ENCODE measurements at regions not wholly inside any gene's neighbourhood (a gene's known extent, or its start where the extent isn't known, plus 50 kb on each side); places are given as distances from the start of the nearest gene placed in this dataset.

DNA sequence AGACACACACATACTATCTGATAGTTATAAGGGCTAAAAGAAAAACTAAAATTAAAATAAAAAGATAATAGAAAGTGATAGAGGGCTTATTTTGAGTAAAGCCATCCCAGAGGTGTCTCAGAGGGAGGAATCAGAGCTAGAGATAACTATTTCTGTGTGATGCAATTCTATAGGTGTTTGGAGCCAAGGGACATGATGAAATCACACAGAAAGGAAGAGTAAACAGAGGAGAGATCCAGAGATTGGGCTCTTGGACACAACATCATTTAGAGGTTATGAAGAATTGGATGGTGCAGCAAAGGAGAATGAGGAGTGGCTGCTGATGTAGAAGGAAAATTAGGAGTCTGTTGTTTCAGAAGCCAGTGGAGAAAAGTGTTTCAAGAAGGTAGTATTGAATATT, 393.5 kb downstream of the DIRAS2 start:
- Mint-ChIP-seq H3K27me3 (ENCODE audit: unreplicated experiment) (no peaks in the 10 kb centered on the region), H3K4me3 (ENCODE audit: unreplicated experiment) (no peak overlapping the region), H3K9me3 (ENCODE audit: unreplicated experiment) (no peaks in the 10 kb centered on the region), H3K36me3 (ENCODE audit: low read depth, unreplicated experiment) (no peaks in the 10 kb centered on the region), H3K27ac (ENCODE audit: unreplicated experiment) (no peak overlapping the region), H3K4me1 (ENCODE audit: unreplicated experiment) (no peaks in the 10 kb centered on the region)
- TF ChIP-seq, protein P1, sequence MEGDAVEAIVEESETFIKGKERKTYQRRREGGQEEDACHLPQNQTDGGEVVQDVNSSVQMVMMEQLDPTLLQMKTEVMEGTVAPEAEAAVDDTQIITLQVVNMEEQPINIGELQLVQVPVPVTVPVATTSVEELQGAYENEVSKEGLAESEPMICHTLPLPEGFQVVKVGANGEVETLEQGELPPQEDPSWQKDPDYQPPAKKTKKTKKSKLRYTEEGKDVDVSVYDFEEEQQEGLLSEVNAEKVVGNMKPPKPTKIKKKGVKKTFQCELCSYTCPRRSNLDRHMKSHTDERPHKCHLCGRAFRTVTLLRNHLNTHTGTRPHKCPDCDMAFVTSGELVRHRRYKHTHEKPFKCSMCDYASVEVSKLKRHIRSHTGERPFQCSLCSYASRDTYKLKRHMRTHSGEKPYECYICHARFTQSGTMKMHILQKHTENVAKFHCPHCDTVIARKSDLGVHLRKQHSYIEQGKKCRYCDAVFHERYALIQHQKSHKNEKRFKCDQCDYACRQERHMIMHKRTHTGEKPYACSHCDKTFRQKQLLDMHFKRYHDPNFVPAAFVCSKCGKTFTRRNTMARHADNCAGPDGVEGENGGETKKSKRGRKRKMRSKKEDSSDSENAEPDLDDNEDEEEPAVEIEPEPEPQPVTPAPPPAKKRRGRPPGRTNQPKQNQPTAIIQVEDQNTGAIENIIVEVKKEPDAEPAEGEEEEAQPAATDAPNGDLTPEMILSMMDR (IDR thresholded peaks at IDR 0.05; ENCODE audit: unreplicated experiment): no peak
- DNase-seq (ENCODE audit: low spot score): no peak

DNA sequence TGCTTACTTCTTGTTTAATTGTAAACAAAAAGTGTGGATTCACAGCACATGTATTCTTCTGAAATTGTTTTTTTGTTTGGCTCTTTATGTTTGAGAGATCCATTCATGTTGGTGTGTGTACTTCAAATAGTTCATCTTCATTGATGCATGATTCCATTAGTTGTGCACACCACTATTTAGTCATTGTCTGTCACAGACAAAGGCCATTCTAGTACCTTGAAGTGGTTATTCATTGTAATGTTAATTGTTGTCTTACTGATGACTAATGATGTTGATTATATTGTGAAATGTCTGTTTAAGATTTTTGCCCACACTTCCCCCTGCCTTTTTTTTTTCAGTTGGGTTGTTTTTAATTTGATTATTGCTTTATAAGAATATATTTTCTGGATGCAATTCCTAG, 391.3 kb downstream of the DIRAS2 start:
- H3K36me3 Mint-ChIP-seq (ENCODE audit: low read depth, unreplicated experiment): no peaks in the 10 kb centered on the region
- no peaks in the 10 kb centered on the region for H3K27me3 Mint-ChIP-seq (ENCODE audit: unreplicated experiment)

DNA sequence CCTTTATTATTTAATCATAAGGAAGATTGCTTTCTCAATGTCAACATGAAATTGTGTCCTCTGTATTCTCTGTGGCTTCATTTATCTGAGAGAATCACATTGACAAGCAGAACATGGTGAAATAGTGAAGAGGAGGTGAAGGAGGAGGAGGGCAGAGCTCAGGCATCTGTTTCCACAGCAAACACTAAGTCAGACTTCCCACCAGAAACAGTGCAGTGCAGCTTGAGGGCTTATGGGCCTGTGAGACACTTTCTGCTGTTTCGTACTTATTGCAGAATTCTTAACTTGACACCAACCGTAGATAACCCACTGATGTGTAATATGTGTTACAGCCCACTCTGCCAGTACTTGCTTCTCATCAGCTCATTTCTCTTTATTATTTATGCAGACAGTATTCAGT, 386.3 kb downstream of the DIRAS2 start:
- H3K27me3 Mint-ChIP-seq (ENCODE audit: unreplicated experiment): peaks cover 3% of the 10 kb centered on the region
- TF ChIP-seq, protein P1 (IDR thresholded peaks at IDR 0.05; ENCODE audit: unreplicated experiment): no peak
- no peaks in the 10 kb centered on the region for H3K9me3 Mint-ChIP-seq (ENCODE audit: unreplicated experiment)
- no peaks in the 10 kb centered on the region for H3K36me3 Mint-ChIP-seq (ENCODE audit: low read depth, unreplicated experiment)
- no peaks in the 10 kb centered on the region for H3K4me1 Mint-ChIP-seq (ENCODE audit: unreplicated experiment)
- H3K27ac Mint-ChIP-seq (ENCODE audit: unreplicated experiment): no peak overlapping the region
- no peak for DNase-seq (ENCODE audit: low spot score)
- no peak overlapping the region for H3K4me3 Mint-ChIP-seq (ENCODE audit: unreplicated experiment)

More for the DNA sequence above, 391.3 kb downstream of the DIRAS2 start:
- no peak for DNase-seq (ENCODE audit: low spot score)
- Mint-ChIP-seq H3K9me3 (ENCODE audit: unreplicated experiment) (no peaks in the 10 kb centered on the region), H3K4me1 (ENCODE audit: unreplicated experiment) (no peaks in the 10 kb centered on the region), H3K4me3 (ENCODE audit: unreplicated experiment) (no peak overlapping the region), H3K27ac (ENCODE audit: unreplicated experiment) (no peak overlapping the region)
- TF ChIP-seq, protein P1 (IDR thresholded peaks at IDR 0.05; ENCODE audit: unreplicated experiment): no peak

DNA sequence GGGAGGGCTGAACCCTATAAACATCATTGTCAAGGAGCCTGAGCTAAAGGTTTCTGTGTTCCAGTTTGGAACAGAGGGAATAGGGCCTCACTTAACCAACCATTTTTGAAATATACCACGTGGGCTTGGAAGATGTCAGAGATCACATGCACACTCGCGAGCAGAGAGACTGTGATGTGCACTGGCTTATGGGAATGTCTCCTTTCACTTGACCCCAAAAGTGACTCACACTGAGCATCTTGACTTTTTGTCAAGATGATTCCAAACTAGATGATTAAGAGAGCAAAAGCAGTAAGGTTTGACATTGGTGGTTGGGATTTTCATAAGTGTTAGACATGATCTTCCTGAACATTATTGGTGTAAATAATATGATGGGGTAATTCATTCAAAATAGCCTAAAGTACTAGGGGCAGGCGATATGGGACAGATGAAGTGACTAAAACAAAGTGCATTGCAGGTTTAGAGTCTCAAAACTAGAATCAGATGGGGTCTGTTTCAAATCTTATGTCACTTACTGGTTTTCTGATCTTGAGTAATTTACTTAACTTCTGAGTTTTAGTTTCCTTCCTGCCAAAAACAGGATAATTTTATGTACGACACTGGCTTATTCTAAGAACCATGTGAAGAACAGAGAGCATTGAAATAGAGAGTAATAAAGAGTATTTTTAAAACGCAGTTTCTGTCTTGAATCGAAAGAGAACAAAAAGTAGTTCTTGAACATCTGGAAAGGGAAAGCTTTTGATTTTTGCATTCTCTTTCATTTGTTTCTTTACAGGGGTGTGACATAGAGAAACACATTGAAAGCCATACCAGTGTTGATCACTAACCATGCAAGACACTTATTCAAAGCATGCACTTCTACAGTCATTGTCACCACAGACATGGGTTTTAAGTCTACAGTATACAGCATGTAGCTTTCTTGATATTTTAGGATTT, 383.0 kb downstream of the DIRAS2 start:
- no peak overlapping the region for H3K4me3 Mint-ChIP-seq (ENCODE audit: unreplicated experiment)
- no peaks in the 10 kb centered on the region for H3K4me1 Mint-ChIP-seq (ENCODE audit: unreplicated experiment)
- peaks cover 3% of the 10 kb centered on the region for H3K27me3 Mint-ChIP-seq (ENCODE audit: unreplicated experiment)
- no peaks in the 10 kb centered on the region for H3K36me3 Mint-ChIP-seq (ENCODE audit: low read depth, unreplicated experiment)
- TF ChIP-seq, protein P1 (IDR thresholded peaks at IDR 0.05; ENCODE audit: unreplicated experiment): no peak
- no peaks in the 10 kb centered on the region for H3K9me3 Mint-ChIP-seq (ENCODE audit: unreplicated experiment)
- no peak for DNase-seq (ENCODE audit: low spot score)
- no peak overlapping the region for H3K27ac Mint-ChIP-seq (ENCODE audit: unreplicated experiment)

DNA sequence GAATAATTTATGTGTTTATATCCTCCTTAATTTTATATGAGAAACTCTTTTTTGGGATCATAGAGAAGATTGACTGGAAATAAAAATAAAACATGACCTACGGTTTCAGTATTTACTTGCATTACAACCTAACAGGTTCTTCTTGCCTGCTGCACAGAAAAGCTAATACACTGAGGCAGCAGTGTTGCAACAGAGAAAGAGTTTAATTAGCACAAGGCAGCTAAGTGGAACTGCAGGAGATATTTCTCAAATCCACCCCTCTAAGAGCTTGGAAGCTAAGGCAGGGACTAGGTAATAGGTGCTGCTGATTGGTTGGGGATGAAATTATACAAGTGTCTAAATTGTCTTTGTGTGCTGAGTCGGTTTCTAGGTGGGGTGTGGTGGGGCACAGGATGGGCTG, 380.9 kb downstream of the DIRAS2 start:
- Mint-ChIP-seq H3K27me3 (ENCODE audit: unreplicated experiment) (peaks cover 3% of the 10 kb centered on the region), H3K4me1 (ENCODE audit: unreplicated experiment) (no peaks in the 10 kb centered on the region), H3K36me3 (ENCODE audit: low read depth, unreplicated experiment) (no peaks in the 10 kb centered on the region), H3K9me3 (ENCODE audit: unreplicated experiment) (no peaks in the 10 kb centered on the region), H3K4me3 (ENCODE audit: unreplicated experiment) (no peak overlapping the region), H3K27ac (ENCODE audit: unreplicated experiment) (no peak overlapping the region)
- no peak for DNase-seq (ENCODE audit: low spot score)
- TF ChIP-seq, protein P1 (IDR thresholded peaks at IDR 0.05; ENCODE audit: unreplicated experiment): no peak

All from endothelial cell (in vitro differentiated cells).